Right lobe of liver (tissue), 6 donors: ENCODE measurements at regions not wholly inside any gene's neighbourhood (a gene's known extent, or its start where the extent isn't known, plus 50 kb on each side); places are given as distances from the start of the nearest gene placed in this dataset.

Experiments used
- ATAC-seq, 4 donors: fragments of 200-7000 bp; cut with Tn5 transposase; one replicate each; pipeline ENCODE4 v1.9.1; 2020; ENCODE audit warnings: mild to moderate bottlenecking in 4 of 4, moderate library complexity in 4 of 4
- DNase-seq, 3 donors: peaks; one replicate each; pipeline ENCODE4 v3.0.0-alpha.2; 2020
- H3K27ac ChIP-seq, 3 donors: fragments of 200-600 bp; one replicate each; pipeline ENCODE4 v1.8.0; 2022
- H3K27me3 ChIP-seq, 2 donors: fragments of 200-600 bp; one replicate each; pipeline ENCODE4 v1.8.0; 2022
- H3K36me3 ChIP-seq, 4 donors: fragments of 200-600 bp; sonication (generic) in 1 of 4; one replicate each; pipeline versions ENCODE4 v1.5.1 to v1.8.0; 2017 to 2022; ENCODE audit warnings: control low read depth in 1 of 4
- H3K4me1 ChIP-seq, 4 donors: fragments of 200-600 bp; sonication (generic) in 1 of 4; one replicate each; pipeline versions ENCODE4 v1.5.1 to v1.8.0; 2017 to 2022; ENCODE audit warnings: control low read depth in 1 of 4
- H3K4me3 ChIP-seq, 3 donors: fragments of 200-600 bp; one replicate each; pipeline ENCODE4 v1.8.0; 2022
- H3K9me3 ChIP-seq, 4 donors: fragments of 200-600 bp; sonication (generic) in 1 of 4; one replicate each; pipeline versions ENCODE4 v1.5.1 to v1.8.0; 2017 to 2022; ENCODE audit warnings: control low read depth in 1 of 4
- CTCF ChIP-seq, 4 donors: fragments of 200-600 bp in 3 of 4; fragments of 450-650 bp in 1 of 4; IDR thresholded peaks; one replicate each; pipeline versions ENCODE4 v1.5.1 to v1.8.0; 2016 to 2022; ENCODE audit warnings: antibody characterized with exemption in 4 of 4, mild to moderate bottlenecking in 2 of 4
- POLR2A ChIP-seq: fragments of 450-650 bp; IDR thresholded peaks from one replicate; pipeline ENCODE4 v1.6.1; 2017; ENCODE audit warnings: antibody characterized with exemption, mild to moderate bottlenecking
- WGBS: methylation state at CpG from one replicate; pipeline ENCODE4 v1.1.6; 2018; ENCODE audit warnings: low coverage, low lambda C conversion rate; ENCODE audit not compliant: insufficient coverage; ENCODE audit errors: missing lambda C conversion rate; 5-methylcytosine and 5-hydroxymethylcytosine counted together
- intact Hi-C, 2 donors: fragments of 100-400 bp; cut with DNase I; formaldehyde crosslinking; loops; one replicate each; pipeline versions ENCODE4 v1.11.2 to v1.14.1; 2022
- donor health status: DM: no; HTN: yes; CAD: no.
- donor health status: DM: no; HTN: no; CAD: no.
- donor health status: DM: no; HTN: no; CAD: no.
- donor health status: DM: no; HTN: yes; CAD: no.
- donor health status: DM: no; HTN: yes; CAD: no.

- Histone ChIP-seq H3K9me3 (no peaks in the 10 kb centered on the region), H3K4me1 (peaks cover 0 to 8% (median 0%) of the 10 kb centered on the region in 4 donors), H3K36me3 (no peaks in the 10 kb centered on the region), H3K4me3 (no peak overlapping the region), H3K27ac (no peak overlapping the region), H3K27me3 (no peaks in the 10 kb centered on the region)
- ATAC-seq, result no peak
- TF ChIP-seq CTCF (IDR thresholded peaks at IDR 0.05) (no peak), POLR2A (no peak)
- DNase-seq, result no peak
- intact Hi-C loops, result no loop called here
- 100% methylated on average over 2 of the region's 3 CpGs for WGBS
Measured at GRCh38 chr10:118856106-118856505, 101.3 kb upstream of the CACUL1 start.

DNA sequence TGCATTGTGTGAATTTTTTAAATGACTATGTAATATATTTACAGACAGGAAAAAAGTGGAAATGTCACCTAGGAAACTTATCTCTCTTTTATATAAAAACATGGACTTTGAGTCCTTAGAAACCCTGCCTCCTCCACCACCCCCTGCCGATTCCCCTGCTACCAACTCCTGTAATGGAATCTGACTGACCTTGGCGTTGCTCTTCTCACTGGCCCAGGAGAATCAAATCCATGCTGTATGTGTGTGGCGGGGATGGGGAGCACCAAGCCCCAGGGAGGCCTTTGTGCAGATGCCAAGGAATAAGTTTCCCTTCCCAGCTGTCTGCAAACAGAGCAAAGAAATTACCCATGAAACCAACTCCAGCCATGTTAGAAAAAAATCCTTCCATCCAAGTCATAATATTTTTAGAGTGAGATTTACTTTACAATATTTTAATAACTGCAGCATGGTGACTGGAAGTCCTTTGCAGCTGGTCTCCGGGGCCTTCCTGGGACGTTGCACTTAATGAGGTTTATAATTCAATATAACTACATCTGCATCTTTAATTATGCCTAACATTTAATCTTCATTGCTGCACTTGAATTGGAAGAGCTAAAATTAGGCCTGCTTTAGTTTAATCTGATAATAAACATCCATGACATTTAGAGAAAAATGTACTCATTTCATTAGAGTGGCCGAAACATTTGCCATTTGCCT lies 111.4 kb upstream of the CACUL1 start:
- Histone ChIP-seq H3K4me3 (no peak overlapping the region), H3K27ac (no peak overlapping the region), H3K9me3 (no peaks in the 10 kb centered on the region), H3K36me3 (no peaks in the 10 kb centered on the region), H3K4me1 (peaks cover 0 to 6% (median 0%) of the 10 kb centered on the region in 4 donors), H3K27me3 (no peaks in the 10 kb centered on the region)
- intact Hi-C loops, result no loop called here
- DNase-seq, result peak in 1 of 3 donors; percentile 30
- peak; percentile 54 to 81 (median 64) for ATAC-seq
- TF ChIP-seq POLR2A, result no peak
- no peak for TF ChIP-seq CTCF (IDR thresholded peaks at IDR 0.05)
- 58% methylated on average over 6 of the region's 6 CpGs for WGBS

DNA sequence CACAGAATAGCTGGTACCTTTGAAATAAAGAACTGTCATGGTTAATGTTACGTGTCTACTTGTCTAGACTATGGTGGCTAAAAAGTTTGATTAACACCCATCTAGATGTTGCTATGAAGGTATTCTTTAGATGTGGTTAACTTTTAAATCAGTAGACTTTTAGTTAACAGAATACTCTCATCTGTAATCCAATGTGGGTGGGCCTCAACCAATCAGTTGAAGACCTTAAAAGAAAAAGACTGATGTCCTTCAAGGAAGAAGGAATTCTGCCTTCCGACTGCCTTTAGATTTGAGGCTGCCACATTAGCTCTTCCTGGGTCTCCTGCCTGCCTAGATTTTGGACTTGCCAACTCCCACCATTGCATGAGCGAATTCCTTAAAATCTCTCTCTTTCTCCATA lies 113.0 kb upstream of the CACUL1 start:
- no peak for ATAC-seq
- H3K9me3 ChIP-seq, result no peaks in the 10 kb centered on the region
- TF ChIP-seq POLR2A (no peak), CTCF (IDR thresholded peaks at IDR 0.05) (no peak)
- WGBS, result 89% methylated on average over 3 of the region's 3 CpGs
- H3K4me1 ChIP-seq, result peaks cover 0 to 6% (median 0%) of the 10 kb centered on the region in 4 donors
- H3K27me3 ChIP-seq, result no peaks in the 10 kb centered on the region
- no peak overlapping the region for H3K4me3 ChIP-seq
- intact Hi-C loops, result no loop called here
- no peaks in the 10 kb centered on the region for H3K36me3 ChIP-seq
- DNase-seq, result no peak
- H3K27ac ChIP-seq, result no peak overlapping the region

- H3K27me3 ChIP-seq, result no peaks in the 10 kb centered on the region
- H3K4me1 ChIP-seq, result peaks cover 0 to 6% (median 0%) of the 10 kb centered on the region in 4 donors
- TF ChIP-seq POLR2A, result no peak
- TF ChIP-seq CTCF (IDR thresholded peaks at IDR 0.05), result no peak
- DNase-seq (no peak), ATAC-seq (no peak)
- H3K36me3 ChIP-seq, result no peaks in the 10 kb centered on the region
- no peak overlapping the region for H3K27ac ChIP-seq
- intact Hi-C loops, result no loop called here
- no peaks in the 10 kb centered on the region for H3K9me3 ChIP-seq
- WGBS, result 78% methylated on average over 5 of the region's 5 CpGs
- no peak overlapping the region for H3K4me3 ChIP-seq
Measured at GRCh38 chr10:118868589-118868988, 113.8 kb upstream of the CACUL1 start.
